ENCODE measurements at regions not wholly inside any gene's neighbourhood (a gene's known extent, or its start where the extent isn't known, plus 50 kb on each side); places are given as distances from the start of the nearest gene placed in this dataset.

GRCh38 chr7:17067691-17068090 is 185.9 kb upstream of the AGR3 start:
- TF ChIP-seq, protein P1, sequence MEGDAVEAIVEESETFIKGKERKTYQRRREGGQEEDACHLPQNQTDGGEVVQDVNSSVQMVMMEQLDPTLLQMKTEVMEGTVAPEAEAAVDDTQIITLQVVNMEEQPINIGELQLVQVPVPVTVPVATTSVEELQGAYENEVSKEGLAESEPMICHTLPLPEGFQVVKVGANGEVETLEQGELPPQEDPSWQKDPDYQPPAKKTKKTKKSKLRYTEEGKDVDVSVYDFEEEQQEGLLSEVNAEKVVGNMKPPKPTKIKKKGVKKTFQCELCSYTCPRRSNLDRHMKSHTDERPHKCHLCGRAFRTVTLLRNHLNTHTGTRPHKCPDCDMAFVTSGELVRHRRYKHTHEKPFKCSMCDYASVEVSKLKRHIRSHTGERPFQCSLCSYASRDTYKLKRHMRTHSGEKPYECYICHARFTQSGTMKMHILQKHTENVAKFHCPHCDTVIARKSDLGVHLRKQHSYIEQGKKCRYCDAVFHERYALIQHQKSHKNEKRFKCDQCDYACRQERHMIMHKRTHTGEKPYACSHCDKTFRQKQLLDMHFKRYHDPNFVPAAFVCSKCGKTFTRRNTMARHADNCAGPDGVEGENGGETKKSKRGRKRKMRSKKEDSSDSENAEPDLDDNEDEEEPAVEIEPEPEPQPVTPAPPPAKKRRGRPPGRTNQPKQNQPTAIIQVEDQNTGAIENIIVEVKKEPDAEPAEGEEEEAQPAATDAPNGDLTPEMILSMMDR (IDR thresholded peaks at IDR 0.05), result no peak
- no peak for TF ChIP-seq POLR2A (IDR thresholded peaks at IDR 0.05)

All from uterus (tissue), 2 donors.